ENCODE measurements at regions not wholly inside any gene's neighbourhood (a gene's known extent, or its start where the extent isn't known, plus 50 kb on each side); places are given as distances from the start of the nearest gene placed in this dataset.

DNA sequence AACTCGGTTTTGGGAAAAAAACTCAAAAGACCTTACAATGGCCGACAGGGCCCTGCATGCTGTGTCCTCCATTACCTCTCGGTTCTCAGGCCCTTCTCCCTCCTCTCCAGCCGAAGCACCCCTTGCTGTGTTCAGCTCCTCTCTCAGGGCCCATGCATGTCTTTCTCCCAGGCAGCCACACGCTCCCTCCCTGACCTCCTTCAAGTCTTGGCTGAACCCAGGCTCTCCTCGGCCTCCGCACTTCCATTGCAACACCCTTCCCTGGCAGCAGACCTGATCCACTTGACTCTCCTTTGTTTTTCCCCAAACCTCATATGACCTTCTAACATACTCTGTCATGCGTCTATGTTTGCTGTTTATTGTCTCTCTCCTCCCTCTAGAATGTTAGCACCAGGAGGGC, 114.0 kb downstream of the CYP26B1 start:
- CTCF ChIA-PET: no interaction called here
- POLR2A ChIA-PET: no interaction called here

GRCh38 chr2:72032481-72033041, 115.1 kb downstream of the CYP26B1 start:
- TF ChIP-seq ELF4 (IDR thresholded peaks at IDR 0.05) (no peak), ARNT (IDR thresholded peaks at IDR 0.05) (no peak), LEF1 (IDR thresholded peaks at IDR 0.05; ENCODE audit: borderline replicate concordance) (no peak), BHLHE40 (IDR thresholded peaks at IDR 0.05; ENCODE audit: borderline replicate concordance) (no peak), FOXM1 (IDR thresholded peaks at IDR 0.05; ENCODE audit: borderline replicate concordance) (no peak)
- DNase-seq (ENCODE audit: extremely low spot score): no peak
- POLR2A ChIA-PET: no interaction called here

More for the DNA sequence above, 114.0 kb downstream of the CYP26B1 start:
- DNase-seq (ENCODE audit: extremely low spot score): peak; percentile 3
- no peak for TF ChIP-seq NFRKB (IDR thresholded peaks at IDR 0.05)
- TF ChIP-seq ARNT (IDR thresholded peaks at IDR 0.05): no peak
- no peak for TF ChIP-seq FOXM1 (IDR thresholded peaks at IDR 0.05; ENCODE audit: borderline replicate concordance)
- no peak for TF ChIP-seq SP1 (IDR thresholded peaks at IDR 0.05)
- no peak for TF ChIP-seq SUZ12 (IDR thresholded peaks at IDR 0.05)
- no peak for TF ChIP-seq ZNF384 (IDR thresholded peaks at IDR 0.05)
- TF ChIP-seq TARDBP (IDR thresholded peaks at IDR 0.05): no peak
- no peak for TF ChIP-seq ELF4 (IDR thresholded peaks at IDR 0.05)
- TF ChIP-seq, protein P1, sequence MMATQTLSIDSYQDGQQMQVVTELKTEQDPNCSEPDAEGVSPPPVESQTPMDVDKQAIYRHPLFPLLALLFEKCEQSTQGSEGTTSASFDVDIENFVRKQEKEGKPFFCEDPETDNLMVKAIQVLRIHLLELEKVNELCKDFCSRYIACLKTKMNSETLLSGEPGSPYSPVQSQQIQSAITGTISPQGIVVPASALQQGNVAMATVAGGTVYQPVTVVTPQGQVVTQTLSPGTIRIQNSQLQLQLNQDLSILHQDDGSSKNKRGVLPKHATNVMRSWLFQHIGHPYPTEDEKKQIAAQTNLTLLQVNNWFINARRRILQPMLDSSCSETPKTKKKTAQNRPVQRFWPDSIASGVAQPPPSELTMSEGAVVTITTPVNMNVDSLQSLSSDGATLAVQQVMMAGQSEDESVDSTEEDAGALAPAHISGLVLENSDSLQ (IDR thresholded peaks at IDR 0.05): no peak
- TF ChIP-seq L3MBTL2 (conservative IDR thresholded peaks at IDR 0.05): no peak
- TF ChIP-seq CTBP1 (IDR thresholded peaks at IDR 0.05; ENCODE audit: borderline replicate concordance): no peak
- no peak for TF ChIP-seq FOXK2 (IDR thresholded peaks at IDR 0.05)
- TF ChIP-seq LEF1 (IDR thresholded peaks at IDR 0.05; ENCODE audit: borderline replicate concordance): no peak

GRCh38 chr2:72031346-72032110, 116.1 kb downstream of the CYP26B1 start:
- CTCF ChIA-PET: no interaction called here
- TF ChIP-seq FOXM1 (IDR thresholded peaks at IDR 0.05; ENCODE audit: borderline replicate concordance) (no peak), HDGF (IDR thresholded peaks at IDR 0.05; ENCODE audit: borderline replicate concordance) (no peak), FOXK2 (IDR thresholded peaks at IDR 0.05) (no peak), LEF1 (IDR thresholded peaks at IDR 0.05; ENCODE audit: borderline replicate concordance) (no peak), ARNT (IDR thresholded peaks at IDR 0.05) (no peak), FOXA1 (IDR thresholded peaks at IDR 0.05) (no peak), ZNF384 (IDR thresholded peaks at IDR 0.05) (no peak), NFRKB (IDR thresholded peaks at IDR 0.05) (no peak), BHLHE40 (IDR thresholded peaks at IDR 0.05; ENCODE audit: borderline replicate concordance) (no peak), SUZ12 (IDR thresholded peaks at IDR 0.05) (no peak), TARDBP (IDR thresholded peaks at IDR 0.05) (no peak), ELF4 (IDR thresholded peaks at IDR 0.05) (no peak), L3MBTL2 (conservative IDR thresholded peaks at IDR 0.05) (no peak), CTBP1 (IDR thresholded peaks at IDR 0.05; ENCODE audit: borderline replicate concordance) (no peak), SP1 (IDR thresholded peaks at IDR 0.05) (no peak)
- TF ChIP-seq, protein P1 (IDR thresholded peaks at IDR 0.05): no peak
- DNase-seq (ENCODE audit: extremely low spot score): no peak
- POLR2A ChIA-PET: no interaction called here

More at GRCh38 chr2:72032481-72033041, 115.1 kb downstream of the CYP26B1 start:
- CTCF ChIA-PET: no interaction called here

GRCh38 chr2:72028996-72029395, 118.7 kb downstream of the CYP26B1 start:
- CTCF ChIA-PET: no interaction called here
- POLR2A ChIA-PET: no interaction called here
- DNase-seq (ENCODE audit: extremely low spot score): no peak
- no peak for TF ChIP-seq NFRKB (IDR thresholded peaks at IDR 0.05)

DNA sequence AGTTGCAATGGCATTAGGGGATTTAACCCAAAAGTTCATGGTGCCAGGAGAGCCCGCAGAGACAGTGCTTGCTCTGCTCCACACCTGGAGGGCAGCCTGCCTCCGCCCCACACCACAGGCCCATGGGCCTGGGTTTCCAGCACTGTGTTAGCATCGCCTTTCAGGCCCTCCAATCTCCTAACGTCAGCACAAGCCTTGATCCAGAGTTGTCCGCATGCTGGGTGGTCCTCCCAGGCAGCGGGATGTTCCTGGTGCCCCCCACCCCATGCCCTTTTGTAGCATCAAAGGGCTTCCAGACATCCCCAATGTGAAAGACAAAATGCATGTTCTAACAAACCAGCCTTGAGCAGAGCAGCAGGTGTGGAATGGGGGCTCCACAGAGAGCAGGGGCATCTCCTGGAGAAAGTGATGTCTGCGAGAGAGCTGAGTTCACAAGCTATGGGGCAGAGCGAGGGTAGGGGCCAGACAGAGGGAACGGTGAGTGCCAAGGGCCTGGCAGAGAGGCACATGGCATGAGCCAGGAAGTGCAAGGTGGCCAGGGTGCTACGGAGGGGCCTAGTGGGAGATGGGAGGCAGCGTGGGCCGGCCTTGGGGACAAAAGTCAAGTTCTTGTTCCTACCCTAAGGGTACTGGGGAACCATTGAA, 119.2 kb downstream of the CYP26B1 start:
- ChIA-PET POLR2A (no interaction called here), CTCF (no interaction called here)
- no peak for TF ChIP-seq BHLHE40 (IDR thresholded peaks at IDR 0.05; ENCODE audit: borderline replicate concordance)

GRCh38 chr2:72027426-72028161, 120.1 kb downstream of the CYP26B1 start:
- TF ChIP-seq FOXM1 (IDR thresholded peaks at IDR 0.05; ENCODE audit: borderline replicate concordance) (no peak), HDGF (IDR thresholded peaks at IDR 0.05; ENCODE audit: borderline replicate concordance) (no peak), SUZ12 (IDR thresholded peaks at IDR 0.05) (no peak), NFRKB (IDR thresholded peaks at IDR 0.05) (no peak), CTBP1 (IDR thresholded peaks at IDR 0.05; ENCODE audit: borderline replicate concordance) (no peak), SP1 (IDR thresholded peaks at IDR 0.05) (no peak), L3MBTL2 (conservative IDR thresholded peaks at IDR 0.05) (no peak), TARDBP (IDR thresholded peaks at IDR 0.05) (no peak), ELF4 (IDR thresholded peaks at IDR 0.05) (no peak), FOXA1 (IDR thresholded peaks at IDR 0.05) (no peak), ARNT (IDR thresholded peaks at IDR 0.05) (no peak), BHLHE40 (IDR thresholded peaks at IDR 0.05; ENCODE audit: borderline replicate concordance) (no peak), FOXK2 (IDR thresholded peaks at IDR 0.05) (no peak), LEF1 (IDR thresholded peaks at IDR 0.05; ENCODE audit: borderline replicate concordance) (no peak)
- TF ChIP-seq, protein P1 (IDR thresholded peaks at IDR 0.05): no peak
- ChIA-PET POLR2A (no interaction called here), CTCF (no interaction called here)
- no peak for DNase-seq (ENCODE audit: extremely low spot score)

More for the DNA sequence above, 119.2 kb downstream of the CYP26B1 start:
- no peak for DNase-seq (ENCODE audit: extremely low spot score)

All from HEK293T (cell line).